Liver (tissue), 8 donors: ENCODE measurements at regions not wholly inside any gene's neighbourhood (a gene's known extent, or its start where the extent isn't known, plus 50 kb on each side); places are given as distances from the start of the nearest gene placed in this dataset.

Source experiments
- DNase-seq: peaks from one replicate; pipeline ENCODE4 v3.0.0-alpha.2; 2017; ENCODE audit warnings: low spot score
- H3K27ac ChIP-seq, 2 donors: one replicate each; pipeline ENCODE4 v1.7.0; 2013; ENCODE audit warnings: inconsistent platforms in 2 of 2, low read length in 2 of 2, control low read depth in 1 of 2, low read depth in 1 of 2, mild to moderate bottlenecking in 1 of 2
- H3K27me3 ChIP-seq, 4 donors: one replicate each; pipeline versions ENCODE4 v1.6.1 to v1.7.0; 2013; ENCODE audit warnings: low read length in 3 of 4, inconsistent platforms in 1 of 4, mild to moderate bottlenecking in 1 of 4, moderate library complexity in 1 of 4; ENCODE audit not compliant: control insufficient read depth in 4 of 4, insufficient read depth in 4 of 4
- H3K36me3 ChIP-seq, 4 donors: one replicate each; pipeline versions ENCODE4 v1.6.1 to v1.7.0; 2013; ENCODE audit warnings: low read length in 3 of 4, mild to moderate bottlenecking in 3 of 4, low read depth in 1 of 4, moderate library complexity in 1 of 4; ENCODE audit not compliant: control insufficient read depth in 4 of 4, insufficient read depth in 3 of 4
- H3K4me1 ChIP-seq, 4 donors: one replicate each; pipeline versions ENCODE4 v1.6.1 to v1.7.0; 2013; ENCODE audit warnings: low read length in 3 of 4, mild to moderate bottlenecking in 3 of 4, moderate library complexity in 1 of 4; ENCODE audit not compliant: control insufficient read depth in 4 of 4, insufficient read depth in 4 of 4
- H3K4me3 ChIP-seq, 3 donors: one replicate each; pipeline versions ENCODE4 v1.6.1 to v1.7.0; 2013; ENCODE audit warnings: low read length in 3 of 3, control low read depth in 1 of 3, low read depth in 1 of 3, mild to moderate bottlenecking in 1 of 3
- H3K9ac ChIP-seq, 2 donors: one replicate each; pipeline ENCODE4 v1.7.0; 2013; ENCODE audit warnings: low read length in 2 of 2, mild to moderate bottlenecking in 2 of 2, moderate library complexity in 2 of 2, control low read depth in 1 of 2, low read depth in 1 of 2
- H3K9me3 ChIP-seq, 4 donors: one replicate each; pipeline versions ENCODE4 v1.6.1 to v1.7.0; 2013; ENCODE audit warnings: low read length in 3 of 4; ENCODE audit not compliant: control insufficient read depth in 4 of 4
- ATF3 ChIP-seq: IDR thresholded peaks from 2 replicates; pipeline ENCODE4 v1.6.1; 2016; ENCODE audit warnings: antibody characterized with exemption
- CTCF ChIP-seq: fragments of 150-350 bp; IDR thresholded peaks from 2 replicates; pipeline ENCODE4 v1.5.1; 2017; ENCODE audit warnings: improper control_type of control experiment, low read depth, low read length; ENCODE audit not compliant: missing input control
- EGR1 ChIP-seq, 2 donors: IDR thresholded peaks; 2 replicates each; pipeline ENCODE4 v1.6.1; 2016 to 2018; ENCODE audit warnings: antibody characterized with exemption in 2 of 2, low read depth in 2 of 2
- FOXA1 ChIP-seq: IDR thresholded peaks from 2 replicates; pipeline ENCODE4 v1.6.1; 2016; ENCODE audit warnings: antibody characterized with exemption
- FOXA2 ChIP-seq: IDR thresholded peaks from 2 replicates; pipeline ENCODE4 v1.6.1; 2016; ENCODE audit warnings: antibody characterized with exemption
- GABPA ChIP-seq, 2 donors: IDR thresholded peaks in 1 of 2; conservative IDR thresholded peaks in 1 of 2; 2 replicates each; pipeline ENCODE4 v1.6.1; 2016; ENCODE audit warnings: antibody characterized with exemption in 2 of 2, mild to moderate bottlenecking in 1 of 2, moderate library complexity in 1 of 2
- HNF4A ChIP-seq, 2 donors: conservative IDR thresholded peaks; 2 replicates each; pipeline ENCODE4 v1.6.1; 2016; ENCODE audit warnings: antibody characterized with exemption in 2 of 2, mild to moderate bottlenecking in 2 of 2
- HNF4G ChIP-seq: IDR thresholded peaks from 2 replicates; pipeline ENCODE4 v1.6.1; 2016; ENCODE audit warnings: antibody characterized with exemption
- MAX ChIP-seq: IDR thresholded peaks from 2 replicates; pipeline ENCODE4 v1.6.1; 2016; ENCODE audit warnings: antibody characterized with exemption
- NR2F2 ChIP-seq: IDR thresholded peaks from 2 replicates; pipeline ENCODE4 v1.6.1; 2016; ENCODE audit warnings: antibody characterized with exemption
- RAD21 ChIP-seq, 2 donors: IDR thresholded peaks; 2 replicates each; pipeline ENCODE4 v1.6.1; 2016; ENCODE audit warnings: antibody characterized with exemption in 2 of 2, mild to moderate bottlenecking in 2 of 2
- REST ChIP-seq: IDR thresholded peaks from 2 replicates; pipeline ENCODE4 v1.6.1; 2016; ENCODE audit warnings: antibody characterized with exemption, mild to moderate bottlenecking
- RXRA ChIP-seq, 2 donors: IDR thresholded peaks; 2 replicates each; pipeline ENCODE4 v1.6.1; 2017 to 2018; ENCODE audit warnings: antibody characterized with exemption in 2 of 2, mild to moderate bottlenecking in 1 of 2
- SP1 ChIP-seq: IDR thresholded peaks from 2 replicates; pipeline ENCODE4 v1.6.1; 2018; ENCODE audit warnings: antibody characterized with exemption, mild to moderate bottlenecking
- TAF1 ChIP-seq: conservative IDR thresholded peaks from 2 replicates; pipeline ENCODE4 v1.6.1; 2016; ENCODE audit warnings: antibody characterized with exemption, mild to moderate bottlenecking
- YY1 ChIP-seq: IDR thresholded peaks from 2 replicates; pipeline ENCODE4 v1.6.1; 2016; ENCODE audit warnings: antibody characterized with exemption, mild to moderate bottlenecking
- ZBTB33 ChIP-seq: IDR thresholded peaks from 2 replicates; pipeline ENCODE4 v1.6.1; 2016; ENCODE audit warnings: antibody characterized with exemption
- WGBS: extraction: QIAGEN DNeasy Blood & Tissue Kit; methylation state at CpG from one replicate; pipeline ENCODE4 v1.1.7; 2013; 5-methylcytosine and 5-hydroxymethylcytosine counted together
- donor health status: healthy.
- donor health status: healthy.
- donor health status: healthy.
- donor health status: healthy.
- donor health status: healthy.

GRCh38 chr20:39619271-39619785 lies 657.2 kb downstream of the DHX35 start:
- H3K36me3 ChIP-seq: no peaks in the 10 kb centered on the region
- H3K9me3 ChIP-seq: no peaks in the 10 kb centered on the region
- no peak for DNase-seq
- WGBS: 54% methylated on average over 1 of the region's 1 CpG
- peaks cover 0 to 2% (median 0%) of the 10 kb centered on the region in 4 donors for H3K27me3 ChIP-seq
- H3K27ac ChIP-seq: no peak overlapping the region
- no peak overlapping the region for H3K4me3 ChIP-seq
- H3K9ac ChIP-seq: no peak overlapping the region
- TF ChIP-seq REST (no peak), HNF4G (no peak), RXRA (IDR thresholded peaks at IDR 0.05) (no peak), NR2F2 (no peak), RAD21 (IDR thresholded peaks at IDR 0.05) (no peak), EGR1 (IDR thresholded peaks at IDR 0.05; ENCODE audit: low read depth in 2 of 2) (no peak), GABPA (IDR thresholded peaks at IDR 0.05 in 1 of 2, conservative IDR thresholded peaks at IDR 0.05 in 1 of 2) (no peak), SP1 (no peak), MAX (no peak), FOXA2 (no peak), HNF4A (conservative IDR thresholded peaks at IDR 0.05) (no peak), YY1 (no peak), FOXA1 (no peak), ZBTB33 (no peak), CTCF (no peak), TAF1 (no peak), ATF3 (no peak)
- H3K4me1 ChIP-seq: no peaks in the 10 kb centered on the region

- no peak overlapping the region for H3K27ac ChIP-seq
- no peak for TF ChIP-seq REST
- no peak overlapping the region for H3K4me3 ChIP-seq
- DNase-seq: no peak
- peaks cover 0 to 3% (median 1%) of the 10 kb centered on the region in 4 donors for H3K9me3 ChIP-seq
- no peaks in the 10 kb centered on the region for H3K36me3 ChIP-seq
- H3K27me3 ChIP-seq: peaks cover 0 to 5% (median 3%) of the 10 kb centered on the region in 4 donors
- 62% methylated on average over 3 of the region's 3 CpGs for WGBS
- no peak overlapping the region for H3K9ac ChIP-seq
- no peaks in the 10 kb centered on the region for H3K4me1 ChIP-seq
These were observed 649.8 kb downstream of the DHX35 start for GRCh38 chr20:39611901-39612300.
